Kidney (tissue), 13 donors: ENCODE measurements at regions not wholly inside any gene's neighbourhood (a gene's known extent, or its start where the extent isn't known, plus 50 kb on each side); places are given as distances from the start of the nearest gene placed in this dataset.
A peak's percentile ranks its signal among the peaks of the same experiment; 100 is the strongest.

Experiments
- DNase-seq, 5 donors: peaks; one replicate each; pipeline ENCODE4 v3.0.0-alpha.2; 2013 to 2020
- FAIRE-seq: peaks from 2 replicates; lab custom pipeline; 2012; peaks lifted over from hg19 to GRCh38; lab: Jason Lieb, UNC
- H3K27ac ChIP-seq, 2 donors: one replicate each; pipeline ENCODE4 v1.7.0; 2013; ENCODE audit warnings: low read depth in 2 of 2, low read length in 2 of 2, inconsistent platforms in 1 of 2
- H3K27me3 ChIP-seq: one replicate; pipeline ENCODE4 v1.7.1; 2013; ENCODE audit warnings: low read length, inconsistent platforms; ENCODE audit not compliant: control insufficient read depth, insufficient read depth
- H3K36me3 ChIP-seq, 3 donors: one replicate each; pipeline versions ENCODE4 v1.7.0 to v1.7.1; 2013; ENCODE audit warnings: low read length in 3 of 3, control low read depth in 1 of 3, inconsistent platforms in 1 of 3; ENCODE audit not compliant: insufficient read depth in 3 of 3, control insufficient read depth in 2 of 3
- H3K4me1 ChIP-seq, 3 donors: one replicate each; pipeline versions ENCODE4 v1.7.0 to v1.7.1; 2013; ENCODE audit warnings: low read length in 3 of 3, inconsistent platforms in 1 of 3, low read depth in 1 of 3; ENCODE audit not compliant: control insufficient read depth in 2 of 3, insufficient read depth in 2 of 3
- H3K4me3 ChIP-seq, 3 donors: one replicate each; pipeline versions ENCODE4 v1.7.0 to v1.8.1; 2013; ENCODE audit warnings: low read length in 3 of 3, control low read depth in 1 of 3, inconsistent platforms in 1 of 3
- H3K9ac ChIP-seq, 3 donors: one replicate each; pipeline versions ENCODE4 v1.7.0 to v1.7.1; 2013; ENCODE audit warnings: low read length in 3 of 3, control low read depth in 1 of 3, inconsistent platforms in 1 of 3
- H3K9me3 ChIP-seq, 3 donors: one replicate each; pipeline versions ENCODE4 v1.7.0 to v1.7.1; 2013; ENCODE audit warnings: low read length in 3 of 3, control low read depth in 1 of 3, inconsistent platforms in 1 of 3; ENCODE audit not compliant: control insufficient read depth in 2 of 3, insufficient read depth in 1 of 3
- CTCF ChIP-seq: IDR thresholded peaks from 3 replicates; pipeline ENCODE4 v1.5.1; 2012; ENCODE audit warnings: mild to moderate bottlenecking, moderate library complexity, borderline replicate concordance; ENCODE audit not compliant: insufficient read depth; ENCODE audit errors: extremely low read depth
- intact Hi-C: fragments of 100-400 bp; cut with DNase I; formaldehyde crosslinking; loops from one replicate; pipeline ENCODE4 v1.11.1; 2022
- donor health status: control.
- donor health status: control.
- donor health status: control.
- donor health status: control.
- donor health status: control.
- donor health status: DM: yes; HTN: yes; CAD: no.
- donor health status: Normal renal cell carcinoma (clear cell type).

GRCh38 chrX:139081965-139082364 is 370.4 kb upstream of the FGF13 start:
- Histone ChIP-seq H3K4me1 (no peaks in the 10 kb centered on the region), H3K27me3 (no peaks in the 10 kb centered on the region), H3K27ac (no peak overlapping the region), H3K9ac (no peak overlapping the region), H3K9me3 (no peaks in the 10 kb centered on the region), H3K4me3 (no peak overlapping the region), H3K36me3 (no peaks in the 10 kb centered on the region)
- DNase-seq, result no peak
- TF ChIP-seq CTCF, result no peak
- FAIRE-seq, result no peak
- intact Hi-C loops, result no loop called here

GRCh38 chrX:139079789-139080188 is 368.3 kb upstream of the FGF13 start:
- H3K4me3 ChIP-seq, result no peak overlapping the region
- DNase-seq, result no peak
- no peaks in the 10 kb centered on the region for H3K9me3 ChIP-seq
- FAIRE-seq, result no peak
- H3K27me3 ChIP-seq, result no peaks in the 10 kb centered on the region
- no peak overlapping the region for H3K27ac ChIP-seq
- TF ChIP-seq CTCF, result no peak
- intact Hi-C loops, result no loop called here
- no peak overlapping the region for H3K9ac ChIP-seq
- H3K36me3 ChIP-seq, result no peaks in the 10 kb centered on the region
- no peaks in the 10 kb centered on the region for H3K4me1 ChIP-seq

- no peak for TF ChIP-seq CTCF
- no peaks in the 10 kb centered on the region for H3K27me3 ChIP-seq
- no peaks in the 10 kb centered on the region for H3K4me1 ChIP-seq
- no peak overlapping the region for H3K9ac ChIP-seq
- no peak overlapping the region for H3K4me3 ChIP-seq
- no peak overlapping the region for H3K27ac ChIP-seq
- DNase-seq (no peak), FAIRE-seq (peak; percentile 47)
- intact Hi-C loops, result no loop called here
- no peaks in the 10 kb centered on the region for H3K9me3 ChIP-seq
- no peaks in the 10 kb centered on the region for H3K36me3 ChIP-seq
These were observed 367.3 kb upstream of the FGF13 start for GRCh38 chrX:139078761-139079280.

GRCh38 chrX:139078342-139078741 is 366.8 kb upstream of the FGF13 start:
- Histone ChIP-seq H3K27ac (no peak overlapping the region), H3K36me3 (no peaks in the 10 kb centered on the region), H3K27me3 (no peaks in the 10 kb centered on the region), H3K9ac (no peak overlapping the region), H3K9me3 (no peaks in the 10 kb centered on the region), H3K4me3 (no peak overlapping the region), H3K4me1 (no peaks in the 10 kb centered on the region)
- TF ChIP-seq CTCF, result no peak
- intact Hi-C loops, result no loop called here
- FAIRE-seq, result no peak
- DNase-seq, result no peak
